Activated CD4-positive, alpha-beta memory T cell treated with anti-CD3 and anti-CD28 coated beads, Interleukin-2, amount 10 ng/mL, durations not matched to agents 7 days and 5 days (primary cell): ENCODE measurements at regions not wholly inside any gene's neighbourhood (a gene's known extent, or its start where the extent isn't known, plus 50 kb on each side); places are given as distances from the start of the nearest gene placed in this dataset.
"Not testable (repeated sequence)": the region's sequence is repeated elsewhere in the genome, so short reads cannot be mapped to it uniquely, and the experiment has no call there.

Experiments
- CTCF ChIA-PET: fragments of 350-600 bp; sonication (Branson Sonifier 250); formaldehyde crosslinking; loops from one replicate; lab custom pipeline; 2021; ENCODE audit warnings: antibody characterized with exemption, inconsistent platforms; lab: Charles Lee
- POLR2A ChIA-PET: fragments of 350-600 bp; sonication (Branson Sonifier 250); formaldehyde crosslinking; loops from one replicate; lab custom pipeline; 2021; ENCODE audit warnings: antibody characterized with exemption; lab: Charles Lee
- DNase-seq: peaks from one replicate; pipeline ENCODE4 v3.0.0-alpha.2; 2020
- H3K27ac Mint-ChIP-seq: one replicate; pipeline ENCODE4 v1.8.0; 2021; ENCODE audit warnings: mild to moderate bottlenecking, mixed read lengths
- H3K27me3 Mint-ChIP-seq: one replicate; pipeline ENCODE4 v1.8.0; 2021; ENCODE audit warnings: mixed read lengths
- H3K36me3 Mint-ChIP-seq: one replicate; pipeline ENCODE4 v1.8.0; 2021; ENCODE audit warnings: low read depth, mixed read lengths
- H3K4me1 Mint-ChIP-seq: one replicate; pipeline ENCODE4 v1.8.0; 2021; ENCODE audit warnings: mixed read lengths
- H3K4me3 Mint-ChIP-seq: one replicate; pipeline ENCODE4 v1.8.0; 2021; ENCODE audit warnings: mild to moderate bottlenecking, mixed read lengths
- H3K9me3 Mint-ChIP-seq: one replicate; pipeline ENCODE4 v1.8.0; 2021; ENCODE audit warnings: mixed read lengths

GRCh38 chr9:91012933-91013841, 211.6 kb downstream of the SYK start:
- CTCF ChIA-PET, result no interaction called here
- no peak overlapping the region for H3K4me3 Mint-ChIP-seq
- POLR2A ChIA-PET, result interaction anchor here (0.7 to 1.2 kb wide), 2 partner anchors 97 to 410 kb away, joined by 3 read pairs; partner anchors contain the start of gene NFIL3

GRCh38 chr9:91017245-91017644, 215.6 kb downstream of the SYK start:
- H3K27ac Mint-ChIP-seq, result no peak overlapping the region
- H3K4me3 Mint-ChIP-seq, result no peak overlapping the region
- DNase-seq, result no peak
- peaks cover 65% of the 10 kb centered on the region for H3K36me3 Mint-ChIP-seq
- H3K27me3 Mint-ChIP-seq, result peaks cover 6% of the 10 kb centered on the region
- ChIA-PET POLR2A (interaction anchor here (0.9 kb wide), 1 partner anchor 17 kb away, joined by 3 read pairs; no protein-coding TSS in a partner anchor), CTCF (interaction anchor here (0.9 to 1.7 kb wide), 2 partner anchors 102 to 409 kb away, joined by 3 to 5 read pairs; no protein-coding TSS in a partner anchor)
- H3K4me1 Mint-ChIP-seq, result peaks cover 40% of the 10 kb centered on the region
- H3K9me3 Mint-ChIP-seq, result peaks cover 57% of the 10 kb centered on the region

More at GRCh38 chr9:91012933-91013841, 211.6 kb downstream of the SYK start:
- no peak for DNase-seq
- Mint-ChIP-seq H3K4me1 (peaks cover 19% of the 10 kb centered on the region), H3K36me3 (peaks cover 34% of the 10 kb centered on the region), H3K27me3 (peaks cover 4% of the 10 kb centered on the region), H3K27ac (peak overlapping the region; percentile 61), H3K9me3 (peaks cover 27% of the 10 kb centered on the region)

- CTCF ChIA-PET, POLR2A ChIA-PET, H3K27ac Mint-ChIP-seq, H3K27me3 Mint-ChIP-seq, DNase-seq: not testable (repeated sequence)
- Mint-ChIP-seq H3K4me3 (peak overlapping the region; percentile 14), H3K36me3 (peaks cover 59% of the 10 kb centered on the region), H3K9me3 (peaks cover 49% of the 10 kb centered on the region), H3K4me1 (peaks cover 30% of the 10 kb centered on the region)
Measured at GRCh38 chr9:91019871-91020270, 218.3 kb downstream of the SYK start.

GRCh38 chr9:91021656-91022055, 220.0 kb downstream of the SYK start:
- H3K4me3 Mint-ChIP-seq, H3K27ac Mint-ChIP-seq, DNase-seq, CTCF ChIA-PET, H3K27me3 Mint-ChIP-seq, POLR2A ChIA-PET: not testable (repeated sequence)
- H3K9me3 Mint-ChIP-seq, result peaks cover 49% of the 10 kb centered on the region
- H3K4me1 Mint-ChIP-seq, result peaks cover 30% of the 10 kb centered on the region
- peaks cover 57% of the 10 kb centered on the region for H3K36me3 Mint-ChIP-seq

- peaks cover 41% of the 10 kb centered on the region for H3K36me3 Mint-ChIP-seq
- DNase-seq, result peak; percentile 9
- H3K9me3 Mint-ChIP-seq, result peaks cover 38% of the 10 kb centered on the region
- ChIA-PET POLR2A (no interaction called here), CTCF (no interaction called here)
- no peak overlapping the region for H3K4me3 Mint-ChIP-seq
- no peaks in the 10 kb centered on the region for H3K27me3 Mint-ChIP-seq
- H3K27ac Mint-ChIP-seq, result no peak overlapping the region
- peaks cover 29% of the 10 kb centered on the region for H3K4me1 Mint-ChIP-seq
Measured at GRCh38 chr9:91023741-91024140, 222.1 kb downstream of the SYK start.

GRCh38 chr9:91024841-91025240, 223.2 kb downstream of the SYK start:
- H3K36me3 Mint-ChIP-seq, result peaks cover 30% of the 10 kb centered on the region
- ChIA-PET CTCF (no interaction called here), POLR2A (no interaction called here)
- no peak overlapping the region for H3K27ac Mint-ChIP-seq
- DNase-seq, result no peak
- H3K9me3 Mint-ChIP-seq, result peaks cover 27% of the 10 kb centered on the region
- H3K27me3 Mint-ChIP-seq, result no peaks in the 10 kb centered on the region
- H3K4me1 Mint-ChIP-seq, result peaks cover 28% of the 10 kb centered on the region
- no peak overlapping the region for H3K4me3 Mint-ChIP-seq

- POLR2A ChIA-PET, result no interaction called here
- Mint-ChIP-seq H3K27ac (no peak overlapping the region), H3K36me3 (peaks cover 22% of the 10 kb centered on the region), H3K9me3 (peaks cover 21% of the 10 kb centered on the region), H3K27me3 (no peaks in the 10 kb centered on the region), H3K4me1 (peaks cover 23% of the 10 kb centered on the region), H3K4me3 (no peak overlapping the region)
- CTCF ChIA-PET, result no interaction called here
- DNase-seq, result no peak
Measured at GRCh38 chr9:91025856-91026255, 224.2 kb downstream of the SYK start.

- no peak overlapping the region for H3K27ac Mint-ChIP-seq
- no peak for DNase-seq
- H3K4me3 Mint-ChIP-seq, result no peak overlapping the region
- peaks cover 19% of the 10 kb centered on the region for H3K4me1 Mint-ChIP-seq
- ChIA-PET CTCF (interaction anchor here (0.7 kb wide), 1 partner anchor 11 kb away, joined by 4 read pairs; no protein-coding TSS in a partner anchor), POLR2A (no interaction called here)
- H3K27me3 Mint-ChIP-seq, result no peaks in the 10 kb centered on the region
- peaks cover 18% of the 10 kb centered on the region for H3K36me3 Mint-ChIP-seq
- peaks cover 17% of the 10 kb centered on the region for H3K9me3 Mint-ChIP-seq
Measured at GRCh38 chr9:91026266-91026665, 224.6 kb downstream of the SYK start.

GRCh38 chr9:91027005-91027404, 225.4 kb downstream of the SYK start:
- Mint-ChIP-seq H3K4me1 (peaks cover 11% of the 10 kb centered on the region), H3K36me3 (peaks cover 14% of the 10 kb centered on the region), H3K4me3 (no peak overlapping the region), H3K9me3 (peaks cover 12% of the 10 kb centered on the region), H3K27me3 (no peaks in the 10 kb centered on the region), H3K27ac (no peak overlapping the region)
- CTCF ChIA-PET, result interaction anchor here (0.7 kb wide), 2 partner anchors 10 to 40 kb away, joined by 4 read pairs; no protein-coding TSS in a partner anchor
- no peak for DNase-seq
- POLR2A ChIA-PET, result no interaction called here

GRCh38 chr9:91028166-91028827, 226.7 kb downstream of the SYK start:
- Mint-ChIP-seq H3K4me3 (no peak overlapping the region), H3K36me3 (peaks cover 7% of the 10 kb centered on the region), H3K27me3 (no peaks in the 10 kb centered on the region), H3K9me3 (peaks cover 4% of the 10 kb centered on the region), H3K27ac (no peak overlapping the region), H3K4me1 (no peaks in the 10 kb centered on the region)
- ChIA-PET CTCF (no interaction called here), POLR2A (no interaction called here)
- no peak for DNase-seq

GRCh38 chr9:91029650-91030361, 228.2 kb downstream of the SYK start:
- Mint-ChIP-seq H3K27ac (no peak overlapping the region), H3K36me3 (peaks cover 3% of the 10 kb centered on the region), H3K4me3 (no peak overlapping the region), H3K9me3 (peaks cover 3% of the 10 kb centered on the region), H3K27me3 (no peaks in the 10 kb centered on the region), H3K4me1 (peaks cover 5% of the 10 kb centered on the region)
- ChIA-PET CTCF (interaction anchor here (0.7 to 1.7 kb wide), 2 partner anchors 396 to 657 kb away, joined by 3 to 7 read pairs; no protein-coding TSS in a partner anchor), POLR2A (interaction anchor here (0.9 kb wide), 1 partner anchor 391 kb away, joined by 3 read pairs; no protein-coding TSS in a partner anchor)
- no peak for DNase-seq

GRCh38 chr9:91032121-91032531, 230.5 kb downstream of the SYK start:
- no peak for DNase-seq
- H3K4me1 Mint-ChIP-seq, result peaks cover 24% of the 10 kb centered on the region
- H3K27ac Mint-ChIP-seq, result no peak overlapping the region
- H3K9me3 Mint-ChIP-seq, result peaks cover 3% of the 10 kb centered on the region
- ChIA-PET POLR2A (interaction anchor here (0.9 kb wide), 1 partner anchor 392 kb away, joined by 3 read pairs; no protein-coding TSS in a partner anchor), CTCF (interaction anchor here (1.1 kb wide), 1 partner anchor 394 kb away, joined by 5 read pairs; no protein-coding TSS in a partner anchor)
- H3K4me3 Mint-ChIP-seq, result no peak overlapping the region
- H3K27me3 Mint-ChIP-seq, result no peaks in the 10 kb centered on the region
- H3K36me3 Mint-ChIP-seq, result no peaks in the 10 kb centered on the region
